Heart left ventricle (tissue), 13 donors: ENCODE measurements at regions not wholly inside any gene's neighbourhood (a gene's known extent, or its start where the extent isn't known, plus 50 kb on each side); places are given as distances from the start of the nearest gene placed in this dataset.

Experiments used
- POLR2A ChIP-seq, 2 donors: fragments of 450-650 bp; IDR thresholded peaks; one replicate each; pipeline ENCODE4 v1.6.1; 2017; ENCODE audit warnings: antibody characterized with exemption in 2 of 2, mild to moderate bottlenecking in 2 of 2, moderate library complexity in 2 of 2
- TF ChIP-seq, protein P1 (sequence below), 12 donors: fragments of 200-600 bp; sonication (generic) in 4 of 12; IDR thresholded peaks; one replicate each; pipeline versions ENCODE4 v1.5.0 to v1.8.0; 2018 to 2022; ENCODE audit warnings: antibody characterized with exemption in 12 of 12, mild to moderate bottlenecking in 5 of 12
- donor health status: ischemic (EF 13 %, LVEDD 7.1; RV severe dilation, severe dysfunction).
- donor health status: DM: no; HTN: yes; CAD: no.
- donor health status: DM: no; HTN: no; CAD: no.
- donor health status: ischemic (EF 25% LVEDD 6.9; RV normal size, moderate dysfunction).
- donor health status: ischemic (EF 25% LVEDD 5.7; RV mildly dilated, moderate dysfunction).
- donor health status: ischemic (EF 35%, LVEDD 5.7; RV mildly dilated, moderate dysfunction).
- donor health status: nonischemic (EF 11% LVEDD 7.7; RV severe dilation, severe dysfunction).
- donor health status: DM: yes; HTN: yes; CAD: no.
- donor health status: PGD.
- donor health status: ischemic (EF 29% LVEDD 5.4; RV normal size, mild dysfunction).
- donor health status: nonischemic (EF 23%, LVEDD 6.1; RV moderate dilation, normal function).

DNA sequence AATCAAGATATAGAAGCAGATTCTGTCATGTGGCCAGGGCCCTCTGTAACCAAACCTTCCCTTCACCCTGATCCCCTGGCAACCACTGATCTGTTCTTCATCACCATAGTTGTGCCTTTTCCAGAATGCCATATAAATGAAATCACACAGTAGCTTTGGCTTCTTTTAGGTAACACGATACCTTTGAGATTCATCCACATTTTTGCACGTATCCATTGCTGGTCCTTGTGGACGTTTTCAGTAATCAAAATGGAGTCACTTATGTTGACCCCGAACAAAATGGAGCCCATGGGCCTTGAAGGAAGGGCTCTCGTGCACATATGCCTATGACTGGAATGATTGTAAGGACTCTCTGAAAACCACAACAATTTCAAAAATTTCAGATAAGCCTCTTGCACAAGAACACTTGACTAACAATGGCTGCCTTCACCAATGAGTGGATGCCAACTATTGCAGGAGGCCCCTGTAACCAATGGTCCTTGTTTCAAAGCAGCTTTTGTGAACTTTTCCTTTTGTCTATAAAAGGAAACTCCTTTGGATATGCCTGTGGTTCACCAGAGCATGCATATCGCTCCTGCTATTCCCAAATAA is 84.3 kb upstream of the RALY start:
- TF ChIP-seq POLR2A (IDR thresholded peaks at IDR 0.05): no peak
- TF ChIP-seq, protein P1, sequence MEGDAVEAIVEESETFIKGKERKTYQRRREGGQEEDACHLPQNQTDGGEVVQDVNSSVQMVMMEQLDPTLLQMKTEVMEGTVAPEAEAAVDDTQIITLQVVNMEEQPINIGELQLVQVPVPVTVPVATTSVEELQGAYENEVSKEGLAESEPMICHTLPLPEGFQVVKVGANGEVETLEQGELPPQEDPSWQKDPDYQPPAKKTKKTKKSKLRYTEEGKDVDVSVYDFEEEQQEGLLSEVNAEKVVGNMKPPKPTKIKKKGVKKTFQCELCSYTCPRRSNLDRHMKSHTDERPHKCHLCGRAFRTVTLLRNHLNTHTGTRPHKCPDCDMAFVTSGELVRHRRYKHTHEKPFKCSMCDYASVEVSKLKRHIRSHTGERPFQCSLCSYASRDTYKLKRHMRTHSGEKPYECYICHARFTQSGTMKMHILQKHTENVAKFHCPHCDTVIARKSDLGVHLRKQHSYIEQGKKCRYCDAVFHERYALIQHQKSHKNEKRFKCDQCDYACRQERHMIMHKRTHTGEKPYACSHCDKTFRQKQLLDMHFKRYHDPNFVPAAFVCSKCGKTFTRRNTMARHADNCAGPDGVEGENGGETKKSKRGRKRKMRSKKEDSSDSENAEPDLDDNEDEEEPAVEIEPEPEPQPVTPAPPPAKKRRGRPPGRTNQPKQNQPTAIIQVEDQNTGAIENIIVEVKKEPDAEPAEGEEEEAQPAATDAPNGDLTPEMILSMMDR (IDR thresholded peaks at IDR 0.05): no peak
